ENCODE measurements at regions not wholly inside any gene's neighbourhood (a gene's known extent, or its start where the extent isn't known, plus 50 kb on each side); places are given as distances from the start of the nearest gene placed in this dataset.

- no peak for TF ChIP-seq JUND (IDR thresholded peaks at IDR 0.05; ENCODE audit: low read depth)
- in situ Hi-C loops (cut with HindIII; ENCODE audit: low pct_unique_long_range_greater_than_20kb, low sequenced_read_pairs): no loop called here
Observed at GRCh38 chr17:77709594-77709993, 248.9 kb upstream of the TNRC6C start.

DNA sequence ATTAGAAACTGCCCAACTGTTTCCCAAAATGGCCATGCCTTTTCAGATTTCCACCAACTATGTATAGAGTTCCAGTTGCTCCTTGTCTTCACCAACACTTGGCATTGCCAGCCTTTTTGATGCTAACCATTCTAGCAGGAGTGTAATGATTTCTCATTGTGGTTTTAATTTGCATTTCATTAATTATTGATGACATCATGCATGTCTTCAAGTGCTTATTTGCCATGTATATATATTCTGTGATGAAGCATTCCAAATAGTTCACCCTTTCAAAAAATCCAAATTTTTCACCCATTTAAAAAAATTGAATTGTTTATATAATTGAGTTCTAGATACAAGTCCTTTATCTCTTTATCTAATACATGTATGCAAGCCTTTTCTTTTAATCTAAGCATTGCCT is 245.9 kb upstream of the TNRC6C start:
- DNase-seq (ENCODE audit: low read depth in 1 of 2, low spot score in 1 of 2): no peak
- in situ Hi-C loops (cut with HindIII; ENCODE audit: low pct_unique_long_range_greater_than_20kb, low sequenced_read_pairs): no loop called here
- TF ChIP-seq JUND (IDR thresholded peaks at IDR 0.05; ENCODE audit: low read depth): no peak

More at GRCh38 chr17:77709594-77709993, 248.9 kb upstream of the TNRC6C start:
- DNase-seq (ENCODE audit: low read depth in 1 of 2, low spot score in 1 of 2): no peak

DNA sequence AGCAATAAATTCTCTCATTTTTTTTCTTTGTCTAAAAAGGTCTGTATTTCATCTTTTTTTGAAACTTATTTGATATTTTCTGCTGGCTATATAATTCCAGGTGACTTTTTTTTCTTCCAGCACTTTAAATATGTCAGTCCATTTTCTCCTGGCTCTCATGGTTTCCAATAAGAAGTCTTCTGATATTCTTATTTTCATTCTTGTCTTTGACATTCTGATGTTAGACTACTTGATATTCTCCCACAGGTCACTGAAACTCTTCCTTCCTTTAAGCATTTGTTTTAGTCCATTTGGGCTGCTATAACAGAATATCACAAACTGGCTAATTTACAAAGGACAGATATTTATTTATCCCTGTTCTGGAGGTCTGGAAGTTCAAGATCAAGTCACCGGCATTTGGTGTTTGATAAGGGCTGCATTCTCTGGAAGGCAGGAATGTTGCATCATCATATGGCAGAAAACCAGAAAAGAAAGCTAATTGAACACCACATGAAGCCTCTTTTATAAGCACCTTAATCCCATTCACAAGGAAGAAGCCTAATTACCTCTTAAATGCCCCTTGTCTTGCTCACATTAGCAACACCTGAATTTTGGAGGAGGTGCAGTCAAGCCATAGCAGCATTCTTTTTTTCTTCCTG is 242.1 kb upstream of the TNRC6C start:
- TF ChIP-seq JUND (IDR thresholded peaks at IDR 0.05; ENCODE audit: low read depth): no peak
- DNase-seq (ENCODE audit: low read depth in 1 of 2, low spot score in 1 of 2): no peak
- in situ Hi-C loops (cut with HindIII; ENCODE audit: low pct_unique_long_range_greater_than_20kb, low sequenced_read_pairs): no loop called here

GRCh38 chr17:77717941-77718668 is 240.4 kb upstream of the TNRC6C start:
- no peak for DNase-seq (ENCODE audit: low read depth in 1 of 2, low spot score in 1 of 2)
- in situ Hi-C loops (cut with HindIII; ENCODE audit: low pct_unique_long_range_greater_than_20kb, low sequenced_read_pairs): no loop called here
- TF ChIP-seq JUND (IDR thresholded peaks at IDR 0.05; ENCODE audit: low read depth): no peak

DNA sequence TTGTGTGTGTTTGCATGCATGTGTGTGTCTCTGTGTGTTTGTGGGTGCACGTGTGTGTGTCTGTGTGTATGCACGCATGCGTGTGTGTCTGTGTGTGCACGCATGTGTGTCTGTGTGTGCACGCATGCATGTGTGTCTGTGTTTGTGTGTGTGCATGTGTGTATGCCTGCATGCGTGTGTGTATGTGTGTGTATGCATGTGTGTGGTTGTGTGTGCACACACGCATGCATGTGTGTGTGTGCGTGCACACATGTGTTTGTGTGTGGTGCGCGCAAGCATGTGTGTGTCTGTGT is 239.9 kb upstream of the TNRC6C start:
- in situ Hi-C loops (cut with HindIII; ENCODE audit: low pct_unique_long_range_greater_than_20kb, low sequenced_read_pairs): no loop called here
- DNase-seq (ENCODE audit: low read depth in 1 of 2, low spot score in 1 of 2): no peak
- no peak for TF ChIP-seq JUND (IDR thresholded peaks at IDR 0.05; ENCODE audit: low read depth)

DNA sequence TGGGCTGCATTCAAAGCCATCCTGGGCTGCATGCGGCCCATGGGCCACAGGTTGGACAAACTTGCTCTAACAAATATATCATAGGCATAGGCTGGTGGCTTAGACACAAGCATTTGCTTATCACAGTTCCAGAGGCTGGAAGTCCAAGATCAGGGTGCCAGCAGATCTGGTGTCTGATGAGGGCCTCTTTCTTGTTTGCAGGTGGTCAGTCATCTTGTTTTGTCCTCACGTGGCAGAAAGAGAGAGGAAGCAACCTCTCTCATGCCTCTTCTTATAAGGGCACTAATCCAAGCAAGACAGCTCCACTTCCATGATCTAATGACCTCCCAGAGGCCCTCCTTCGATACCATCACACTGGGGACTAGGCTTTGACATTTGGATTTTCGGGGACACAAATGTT is 238.7 kb upstream of the TNRC6C start:
- TF ChIP-seq JUND (IDR thresholded peaks at IDR 0.05; ENCODE audit: low read depth): no peak
- in situ Hi-C loops (cut with HindIII; ENCODE audit: low pct_unique_long_range_greater_than_20kb, low sequenced_read_pairs): no loop called here
- DNase-seq (ENCODE audit: low read depth in 1 of 2, low spot score in 1 of 2): no peak

- no peak for DNase-seq (ENCODE audit: low read depth in 1 of 2, low spot score in 1 of 2)
- no peak for TF ChIP-seq JUND (IDR thresholded peaks at IDR 0.05; ENCODE audit: low read depth)
- in situ Hi-C loops (cut with HindIII; ENCODE audit: low pct_unique_long_range_greater_than_20kb, low sequenced_read_pairs): no loop called here
Observed at GRCh38 chr17:77720946-77721845, 237.3 kb upstream of the TNRC6C start.

DNA sequence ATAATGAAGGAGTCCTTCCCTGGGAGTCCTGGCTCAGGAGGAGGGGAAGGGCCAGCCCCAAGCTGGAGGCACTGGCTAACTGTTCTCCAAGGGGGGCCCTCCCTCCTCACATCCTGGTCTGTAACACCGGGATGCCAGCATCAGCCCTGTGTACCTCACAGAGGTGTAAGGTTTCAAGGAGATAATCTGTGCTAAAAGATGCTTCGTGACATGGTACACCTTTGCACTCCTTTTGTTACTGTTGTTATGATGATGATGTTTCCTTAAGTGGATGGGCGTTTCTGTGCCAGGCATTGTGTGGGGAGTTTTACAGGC is 236.7 kb upstream of the TNRC6C start:
- no peak for TF ChIP-seq JUND (IDR thresholded peaks at IDR 0.05; ENCODE audit: low read depth)
- DNase-seq (ENCODE audit: low read depth in 1 of 2, low spot score in 1 of 2): no peak
- in situ Hi-C loops (cut with HindIII; ENCODE audit: low pct_unique_long_range_greater_than_20kb, low sequenced_read_pairs): no loop called here

- DNase-seq (ENCODE audit: low read depth in 1 of 2, low spot score in 1 of 2): no peak
- in situ Hi-C loops (cut with HindIII; ENCODE audit: low pct_unique_long_range_greater_than_20kb, low sequenced_read_pairs): no loop called here
- no peak for TF ChIP-seq JUND (IDR thresholded peaks at IDR 0.05; ENCODE audit: low read depth)
Observed at GRCh38 chr17:77722366-77722765, 236.1 kb upstream of the TNRC6C start.

- TF ChIP-seq JUND (IDR thresholded peaks at IDR 0.05; ENCODE audit: low read depth): no peak
- in situ Hi-C loops (cut with HindIII; ENCODE audit: low pct_unique_long_range_greater_than_20kb, low sequenced_read_pairs): no loop called here
- peak in 1 of 2 experiments; percentile 14 for DNase-seq (ENCODE audit: low read depth in 1 of 2, low spot score in 1 of 2)
Observed at GRCh38 chr17:77723071-77723908, 235.2 kb upstream of the TNRC6C start.

GRCh38 chr17:77723909-77724875 is 234.3 kb upstream of the TNRC6C start:
- TF ChIP-seq JUND (IDR thresholded peaks at IDR 0.05; ENCODE audit: low read depth): no peak
- in situ Hi-C loops (cut with HindIII; ENCODE audit: low pct_unique_long_range_greater_than_20kb, low sequenced_read_pairs): no loop called here
- no peak for DNase-seq (ENCODE audit: low read depth in 1 of 2, low spot score in 1 of 2)

All from T47D (cell line).